Smooth muscle cell (in vitro differentiated cells): ENCODE measurements at regions not wholly inside any gene's neighbourhood (a gene's known extent, or its start where the extent isn't known, plus 50 kb on each side); places are given as distances from the start of the nearest gene placed in this dataset.

ENCODE experiments used
- DNase-seq: peaks from one replicate; lab custom pipeline; 2025; ENCODE audit not compliant: unreplicated experiment; lab: John Stamatoyannopoulos, UW
- H2AFZ ChIP-seq: fragments of 200-600 bp; sonication (generic); 2 replicates; pipeline ENCODE4 v1.6.0; 2016; ENCODE audit warnings: antibody characterized with exemption, low read depth, mild to moderate bottlenecking
- H3F3A ChIP-seq: fragments of 200-600 bp; sonication (generic); 2 replicates; pipeline ENCODE4 v1.6.0; 2017; ENCODE audit warnings: antibody characterized with exemption, low read depth
- H3K27ac ChIP-seq: fragments of 200-600 bp; sonication (generic); 2 replicates; pipeline ENCODE4 v1.5.1; 2016; ENCODE audit warnings: low read depth, mild to moderate bottlenecking
- H3K27me3 ChIP-seq: fragments of 200-600 bp; sonication (generic); 2 replicates; pipeline ENCODE4 v1.6.1; 2016; ENCODE audit warnings: low read depth, mild to moderate bottlenecking
- H3K36me3 ChIP-seq: fragments of 200-600 bp; sonication (generic); 2 replicates; pipeline ENCODE4 v1.5.1; 2016; ENCODE audit warnings: low read depth
- H3K4me1 ChIP-seq: fragments of 200-600 bp; sonication (generic); 2 replicates; pipeline ENCODE4 v1.5.1; 2016; ENCODE audit warnings: low read depth
- H3K4me2 ChIP-seq: fragments of 200-600 bp; sonication (generic); 2 replicates; pipeline ENCODE4 v1.6.0; 2016; ENCODE audit warnings: mild to moderate bottlenecking
- H3K4me3 ChIP-seq: fragments of 200-600 bp; sonication (generic); 2 replicates; pipeline ENCODE4 v1.5.1; 2016; ENCODE audit warnings: mild to moderate bottlenecking
- H3K79me2 ChIP-seq: fragments of 200-600 bp; sonication (generic); 2 replicates; pipeline ENCODE4 v1.6.0; 2016; ENCODE audit warnings: low read depth, mild to moderate bottlenecking
- H3K9ac ChIP-seq: fragments of 200-600 bp; sonication (generic); 2 replicates; pipeline ENCODE4 v1.6.0; 2016; ENCODE audit warnings: low read depth
- H3K9me3 ChIP-seq: fragments of 200-600 bp; sonication (generic); replicated peaks from 2 replicates; pipeline ENCODE4 v1.5.1; 2016; ENCODE audit warnings: low read depth
- H4K20me1 ChIP-seq: fragments of 200-600 bp; sonication (generic); 2 replicates; pipeline ENCODE4 v1.6.0; 2016; ENCODE audit warnings: low read depth
- CTCF ChIP-seq: fragments of 200-600 bp; sonication (generic); IDR thresholded peaks from 2 replicates; pipeline ENCODE4 v1.5.1; 2017; ENCODE audit warnings: borderline replicate concordance, mild to moderate bottlenecking, antibody characterized with exemption; ENCODE audit not compliant: insufficient read depth, poor library complexity, severe bottlenecking
- WGBS: methylation state at CpG from one replicate; pipeline ENCODE4 v1.1.7; 2016; ENCODE audit warnings: low lambda C conversion rate; 5-methylcytosine and 5-hydroxymethylcytosine counted together

- Histone ChIP-seq H3K27me3 (no peaks in the 10 kb centered on the region), H3K79me2 (no peaks in the 10 kb centered on the region), H3K4me2 (no peak overlapping the region), H2AFZ (no peak overlapping the region), H3K4me3 (no peak overlapping the region), H4K20me1 (no peaks in the 10 kb centered on the region), H3K36me3 (no peaks in the 10 kb centered on the region), H3K9me3 (no peaks in the 10 kb centered on the region), H3K9ac (no peak overlapping the region), H3F3A (no peaks in the 10 kb centered on the region), H3K27ac (no peak overlapping the region), H3K4me1 (no peaks in the 10 kb centered on the region)
- DNase-seq, result no peak
- TF ChIP-seq CTCF, result no peak
- 25% methylated on average over 2 of the region's 2 CpGs for WGBS
Measured at GRCh38 chr4:176478076-176478475, 158.3 kb downstream of the SPCS3 start.

GRCh38 chr4:176479767-176480166, 160.0 kb downstream of the SPCS3 start:
- Histone ChIP-seq H3F3A (no peaks in the 10 kb centered on the region), H3K4me3 (no peak overlapping the region), H3K4me1 (no peaks in the 10 kb centered on the region), H3K27me3 (no peaks in the 10 kb centered on the region), H3K27ac (no peak overlapping the region), H2AFZ (no peak overlapping the region), H3K36me3 (no peaks in the 10 kb centered on the region), H3K9me3 (no peaks in the 10 kb centered on the region), H3K79me2 (no peaks in the 10 kb centered on the region), H3K4me2 (no peak overlapping the region), H4K20me1 (no peaks in the 10 kb centered on the region), H3K9ac (no peak overlapping the region)
- no peak for DNase-seq
- WGBS, result 92% methylated on average over 1 of the region's 1 CpG
- TF ChIP-seq CTCF, result no peak

- Histone ChIP-seq H4K20me1 (no peaks in the 10 kb centered on the region), H3K9me3 (no peaks in the 10 kb centered on the region), H3K36me3 (no peaks in the 10 kb centered on the region), H3K4me1 (no peaks in the 10 kb centered on the region), H2AFZ (no peak overlapping the region), H3K4me3 (no peak overlapping the region), H3K9ac (no peak overlapping the region), H3K27ac (no peak overlapping the region), H3K79me2 (no peaks in the 10 kb centered on the region), H3K4me2 (no peak overlapping the region), H3K27me3 (no peaks in the 10 kb centered on the region), H3F3A (no peaks in the 10 kb centered on the region)
- 65% methylated on average over 3 of the region's 3 CpGs for WGBS
- no peak for DNase-seq
- no peak for TF ChIP-seq CTCF
Measured at GRCh38 chr4:176482972-176483371, 163.2 kb downstream of the SPCS3 start.

- H4K20me1 ChIP-seq, result no peaks in the 10 kb centered on the region
- no peak for DNase-seq
- H3K27me3 ChIP-seq, result no peaks in the 10 kb centered on the region
- H3K9ac ChIP-seq, result no peak overlapping the region
- H3K9me3 ChIP-seq, result no peaks in the 10 kb centered on the region
- H2AFZ ChIP-seq, result no peak overlapping the region
- H3F3A ChIP-seq, result no peaks in the 10 kb centered on the region
- WGBS, result 93% methylated on average over 7 of the region's 7 CpGs
- H3K79me2 ChIP-seq, result no peaks in the 10 kb centered on the region
- no peak for TF ChIP-seq CTCF
- no peaks in the 10 kb centered on the region for H3K36me3 ChIP-seq
- no peak overlapping the region for H3K27ac ChIP-seq
- no peak overlapping the region for H3K4me3 ChIP-seq
- H3K4me1 ChIP-seq, result no peaks in the 10 kb centered on the region
- no peak overlapping the region for H3K4me2 ChIP-seq
Measured at GRCh38 chr4:176484301-176484984, 164.7 kb downstream of the SPCS3 start.
